Transverse colon (tissue), 4 donors: ENCODE measurements at regions not wholly inside any gene's neighbourhood (a gene's known extent, or its start where the extent isn't known, plus 50 kb on each side); places are given as distances from the start of the nearest gene placed in this dataset.

ENCODE experiments used
- CTCF ChIP-seq, 5 experiments: fragments of 200-600 bp in 3 of 5; fragments of 450-650 bp in 2 of 5; sonication (generic) in 3 of 5; IDR thresholded peaks; 1 replicate in 2 of 5; 2 replicates in 3 of 5; pipeline ENCODE4 v1.5.1; 2016 to 2017; ENCODE audit warnings: antibody characterized with exemption in 5 of 5, inconsistent platforms in 3 of 5, mild to moderate bottlenecking in 2 of 5, moderate library complexity in 1 of 5
- EP300 ChIP-seq: sonication (generic); formaldehyde crosslinking; IDR thresholded peaks from one replicate; pipeline ENCODE4 v1.6.1; 2017; ENCODE audit warnings: antibody characterized with exemption, low read depth
- POLR2A ChIP-seq: fragments of 450-650 bp; IDR thresholded peaks from one replicate; pipeline ENCODE4 v1.6.1; 2016; ENCODE audit warnings: antibody characterized with exemption, mild to moderate bottlenecking, moderate library complexity
- POLR2AphosphoS5 ChIP-seq, 3 donors: sonication (generic); formaldehyde crosslinking; IDR thresholded peaks; one replicate each; pipeline ENCODE4 v1.6.1; 2016; ENCODE audit warnings: antibody characterized with exemption in 3 of 3

- TF ChIP-seq CTCF (IDR thresholded peaks at IDR 0.05) (no peak), POLR2AphosphoS5 (IDR thresholded peaks at IDR 0.05) (no peak), EP300 (no peak), POLR2A (no peak)
Measured at GRCh38 chr5:153907170-153907775, 131.4 kb downstream of the FAM114A2 start.
